ENCODE measurements at regions not wholly inside any gene's neighbourhood (a gene's known extent, or its start where the extent isn't known, plus 50 kb on each side); places are given as distances from the start of the nearest gene placed in this dataset.

GRCh38 chr2:147363181-147363580 is 481.6 kb upstream of the ACVR2A start:
- no peak for DNase-seq

- no peak for DNase-seq
These were observed 486.5 kb upstream of the ACVR2A start for GRCh38 chr2:147358375-147358774.

GRCh38 chr2:147356157-147356556 is 488.7 kb upstream of the ACVR2A start:
- no peak for DNase-seq

GRCh38 chr2:147355706-147356105 is 489.1 kb upstream of the ACVR2A start:
- no peak for DNase-seq

- no peak for DNase-seq
These were observed 491.8 kb upstream of the ACVR2A start for GRCh38 chr2:147353072-147353381.

GRCh38 chr2:147352264-147353071 is 492.4 kb upstream of the ACVR2A start:
- DNase-seq: no peak

GRCh38 chr2:147351784-147352183 is 493.0 kb upstream of the ACVR2A start:
- no peak for DNase-seq

- DNase-seq: no peak
These were observed 495.8 kb upstream of the ACVR2A start for GRCh38 chr2:147348931-147349555.

- no peak for DNase-seq
These were observed 498.7 kb upstream of the ACVR2A start for GRCh38 chr2:147346142-147346541.

GRCh38 chr2:147345246-147345645 is 499.6 kb upstream of the ACVR2A start:
- DNase-seq: no peak

GRCh38 chr2:147342329-147342728 is 502.5 kb upstream of the ACVR2A start:
- no peak for DNase-seq

GRCh38 chr2:147331790-147332419 is 512.9 kb upstream of the ACVR2A start:
- DNase-seq: peak; percentile 12

- no peak for DNase-seq
These were observed 513.9 kb upstream of the ACVR2A start for GRCh38 chr2:147330925-147331324.

GRCh38 chr2:147327613-147328012 is 517.2 kb upstream of the ACVR2A start:
- DNase-seq: no peak

- DNase-seq: no peak
These were observed 518.8 kb upstream of the ACVR2A start for GRCh38 chr2:147325990-147326389.

- no peak for DNase-seq
These were observed 524.7 kb upstream of the ACVR2A start for GRCh38 chr2:147320146-147320545.

GRCh38 chr2:147311058-147311430 is 533.8 kb upstream of the ACVR2A start:
- DNase-seq: no peak

GRCh38 chr2:147310335-147311057 is 534.3 kb upstream of the ACVR2A start:
- DNase-seq: no peak

- no peak for DNase-seq
These were observed 547.0 kb upstream of the ACVR2A start for GRCh38 chr2:147297820-147298219.

GRCh38 chr2:147294825-147295392 is 549.9 kb upstream of the ACVR2A start:
- DNase-seq: no peak

- no peak for DNase-seq
These were observed 550.6 kb upstream of the ACVR2A start for GRCh38 chr2:147293991-147294824.

GRCh38 chr2:147288131-147288530 is 556.7 kb upstream of the ACVR2A start:
- no peak for DNase-seq
